Testis (tissue), 2 donors: ENCODE measurements at regions not wholly inside any gene's neighbourhood (a gene's known extent, or its start where the extent isn't known, plus 50 kb on each side); places are given as distances from the start of the nearest gene placed in this dataset.

ENCODE experiments used
- CTCF ChIP-seq, 3 experiments: fragments of 450-650 bp in 2 of 3; fragments of 200-600 bp in 1 of 3; sonication (generic) in 1 of 3; IDR thresholded peaks; one replicate each; pipeline ENCODE4 v1.5.1; 2016 to 2019; ENCODE audit warnings: antibody characterized with exemption in 3 of 3, mild to moderate bottlenecking in 2 of 3, moderate library complexity in 1 of 3
- POLR2A ChIP-seq: fragments of 450-650 bp; IDR thresholded peaks from one replicate; pipeline ENCODE4 v1.6.1; 2017; ENCODE audit warnings: antibody characterized with exemption, mild to moderate bottlenecking, moderate library complexity

GRCh38 chr2:44869761-44870160 lies 71.7 kb upstream of the SIX3 start:
- no peak for TF ChIP-seq POLR2A
- no peak for TF ChIP-seq CTCF (IDR thresholded peaks at IDR 0.05)
